Activated naive CD4-positive, alpha-beta T cell treated with anti-CD3 and anti-CD28 coated beads, Interleukin-2, amount 10 ng/mL, durations not matched to agents 7 days and 5 days (primary cell): ENCODE measurements at regions not wholly inside any gene's neighbourhood (a gene's known extent, or its start where the extent isn't known, plus 50 kb on each side); places are given as distances from the start of the nearest gene placed in this dataset.
"Not testable (repeated sequence)": the region's sequence is repeated elsewhere in the genome, so short reads cannot be mapped to it uniquely, and the experiment has no call there.

Source experiments
- CTCF ChIA-PET: fragments of 350-600 bp; sonication (Branson Sonifier 250); formaldehyde crosslinking; loops from one replicate; lab custom pipeline; 2021; ENCODE audit warnings: antibody characterized with exemption; lab: Charles Lee
- DNase-seq: peaks from one replicate; pipeline ENCODE4 v3.0.0-alpha.2; 2020
- H3K27ac Mint-ChIP-seq: one replicate; pipeline ENCODE4 v1.8.0; 2021; ENCODE audit warnings: mild to moderate bottlenecking, moderate library complexity, mixed read lengths
- H3K27me3 Mint-ChIP-seq: one replicate; pipeline ENCODE4 v1.8.0; 2021; ENCODE audit warnings: mild to moderate bottlenecking, mixed read lengths
- H3K36me3 Mint-ChIP-seq: one replicate; pipeline ENCODE4 v1.8.0; 2021; ENCODE audit warnings: mixed read lengths
- H3K4me1 Mint-ChIP-seq: one replicate; pipeline ENCODE4 v1.8.0; 2021; ENCODE audit warnings: mixed read lengths
- H3K4me3 Mint-ChIP-seq: one replicate; pipeline ENCODE4 v1.8.0; 2021; ENCODE audit warnings: mild to moderate bottlenecking, moderate library complexity, mixed read lengths
- H3K9me3 Mint-ChIP-seq: one replicate; pipeline ENCODE4 v1.8.0; 2021; ENCODE audit warnings: mixed read lengths

DNA sequence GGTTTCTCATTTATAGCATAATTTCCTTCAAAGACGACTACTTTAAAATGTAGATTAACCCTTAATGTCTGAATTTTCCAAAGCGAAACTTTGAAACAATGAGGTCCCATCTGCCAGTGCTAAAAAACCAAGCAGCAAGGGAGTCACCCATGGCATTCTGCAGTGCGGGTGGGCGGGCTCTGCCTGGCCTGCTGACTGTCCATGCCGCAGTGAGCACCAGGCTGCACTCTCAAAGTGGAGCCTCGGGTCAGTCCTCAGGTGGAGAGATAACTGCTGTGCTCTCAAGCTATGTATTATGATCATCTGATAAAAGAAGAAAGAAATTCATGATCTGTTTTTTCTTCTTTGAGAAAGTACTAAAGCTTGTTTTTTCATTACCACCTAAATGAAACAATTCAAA, 581.6 kb downstream of the CETN3 start:
- CTCF ChIA-PET: no interaction called here
- no peak overlapping the region for H3K27ac Mint-ChIP-seq
- no peaks in the 10 kb centered on the region for H3K36me3 Mint-ChIP-seq
- no peak overlapping the region for H3K4me3 Mint-ChIP-seq
- H3K27me3 Mint-ChIP-seq: no peaks in the 10 kb centered on the region
- H3K9me3 Mint-ChIP-seq: peaks cover 10% of the 10 kb centered on the region
- no peaks in the 10 kb centered on the region for H3K4me1 Mint-ChIP-seq
- no peak for DNase-seq

DNA sequence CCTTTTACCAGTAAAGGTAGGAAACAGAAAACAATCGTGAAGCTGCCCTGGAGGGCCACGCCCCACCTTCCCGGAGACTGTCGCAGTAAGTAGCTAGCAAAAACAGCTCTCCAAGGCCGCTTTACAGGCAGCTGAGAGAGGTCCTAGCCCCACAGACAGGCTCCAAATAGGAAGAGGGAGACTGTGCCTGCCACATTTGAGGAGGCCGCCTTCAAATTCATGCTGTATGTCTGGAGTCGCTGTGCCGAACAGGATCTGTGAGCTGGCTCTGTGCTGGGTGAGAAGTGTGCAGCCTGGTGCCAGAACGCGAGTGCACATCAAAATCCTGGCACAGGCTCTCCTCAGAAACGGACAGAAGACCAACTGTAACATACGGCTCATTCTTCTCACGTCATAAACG, 582.2 kb downstream of the CETN3 start:
- H3K27me3 Mint-ChIP-seq: no peaks in the 10 kb centered on the region
- CTCF ChIA-PET: no interaction called here

DNA sequence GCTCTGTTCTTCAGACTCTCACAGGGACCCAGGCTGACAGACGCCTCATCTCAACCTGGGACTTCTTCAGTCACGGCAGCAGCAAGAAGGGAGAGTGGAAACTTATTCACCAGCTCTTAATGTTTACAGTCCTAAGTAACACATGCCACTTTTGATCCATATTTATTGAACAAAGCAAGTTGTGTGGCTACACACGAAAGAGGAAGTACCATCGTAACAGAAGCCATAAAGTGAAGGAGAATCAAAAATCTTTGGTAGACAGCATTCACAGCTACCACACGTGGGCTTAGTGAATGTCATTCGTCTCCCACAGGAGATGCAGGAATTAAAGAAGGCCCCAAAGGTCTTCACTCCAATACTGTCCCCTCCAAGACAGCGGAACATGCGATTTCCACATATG, 582.6 kb downstream of the CETN3 start:
- H3K4me3 Mint-ChIP-seq: no peak overlapping the region
- H3K27ac Mint-ChIP-seq: no peak overlapping the region
- H3K4me1 Mint-ChIP-seq: no peaks in the 10 kb centered on the region
- DNase-seq: no peak
- no peaks in the 10 kb centered on the region for H3K27me3 Mint-ChIP-seq
- H3K9me3 Mint-ChIP-seq: peaks cover 10% of the 10 kb centered on the region
- CTCF ChIA-PET: no interaction called here
- H3K36me3 Mint-ChIP-seq: no peaks in the 10 kb centered on the region

More for the DNA sequence above, 582.2 kb downstream of the CETN3 start:
- H3K27ac Mint-ChIP-seq: no peak overlapping the region
- peaks cover 10% of the 10 kb centered on the region for H3K9me3 Mint-ChIP-seq
- DNase-seq: no peak
- H3K36me3 Mint-ChIP-seq: no peaks in the 10 kb centered on the region
- no peak overlapping the region for H3K4me3 Mint-ChIP-seq
- H3K4me1 Mint-ChIP-seq: no peaks in the 10 kb centered on the region

DNA sequence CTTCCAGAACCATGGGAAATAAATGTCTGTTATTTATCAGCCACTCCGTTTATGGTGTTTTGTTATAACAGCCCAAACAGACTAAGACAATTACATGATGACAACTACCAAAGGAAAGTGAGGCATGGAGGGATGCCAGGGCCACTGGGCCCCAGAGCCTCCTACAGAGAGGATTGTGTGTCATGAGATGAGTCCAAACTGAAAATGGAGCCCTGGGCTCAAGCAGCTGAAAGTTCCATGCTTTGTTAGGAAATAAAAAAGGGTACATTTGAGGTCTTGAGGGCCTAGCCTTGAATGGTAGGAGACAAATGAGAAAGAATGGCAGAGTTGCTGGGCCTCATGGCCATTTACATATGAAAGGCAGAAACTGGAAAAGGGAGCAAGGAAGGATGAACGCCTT, 586.5 kb downstream of the CETN3 start:
- Mint-ChIP-seq H3K27me3 (no peaks in the 10 kb centered on the region), H3K36me3 (no peaks in the 10 kb centered on the region), H3K4me1 (no peaks in the 10 kb centered on the region), H3K9me3 (peaks cover 10% of the 10 kb centered on the region), H3K27ac (no peak overlapping the region), H3K4me3 (no peak overlapping the region)
- CTCF ChIA-PET: no interaction called here
- no peak for DNase-seq

DNA sequence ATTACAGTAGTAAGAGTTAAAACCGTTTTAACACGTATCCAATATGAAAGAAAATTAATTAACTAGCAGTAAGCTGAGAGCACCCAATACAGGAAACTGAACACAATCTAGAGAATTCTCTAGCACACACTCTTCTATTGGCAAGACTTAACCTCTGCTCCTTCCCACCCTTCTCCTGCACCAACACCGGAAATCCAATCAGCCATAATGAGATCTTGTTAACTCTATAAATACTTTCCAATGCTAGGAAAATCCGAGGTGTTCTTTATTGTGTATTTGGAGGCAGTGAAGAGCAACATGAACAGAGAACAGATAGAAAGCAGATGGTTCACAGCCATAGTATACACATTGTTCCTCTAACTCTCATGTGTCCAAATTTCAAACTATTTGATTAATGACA, 591.7 kb downstream of the CETN3 start:
- Mint-ChIP-seq H3K4me1 (no peaks in the 10 kb centered on the region), H3K9me3 (no peaks in the 10 kb centered on the region), H3K4me3 (no peak overlapping the region), H3K36me3 (no peaks in the 10 kb centered on the region), H3K27me3 (no peaks in the 10 kb centered on the region), H3K27ac (no peak overlapping the region)
- DNase-seq: no peak
- CTCF ChIA-PET: no interaction called here

DNA sequence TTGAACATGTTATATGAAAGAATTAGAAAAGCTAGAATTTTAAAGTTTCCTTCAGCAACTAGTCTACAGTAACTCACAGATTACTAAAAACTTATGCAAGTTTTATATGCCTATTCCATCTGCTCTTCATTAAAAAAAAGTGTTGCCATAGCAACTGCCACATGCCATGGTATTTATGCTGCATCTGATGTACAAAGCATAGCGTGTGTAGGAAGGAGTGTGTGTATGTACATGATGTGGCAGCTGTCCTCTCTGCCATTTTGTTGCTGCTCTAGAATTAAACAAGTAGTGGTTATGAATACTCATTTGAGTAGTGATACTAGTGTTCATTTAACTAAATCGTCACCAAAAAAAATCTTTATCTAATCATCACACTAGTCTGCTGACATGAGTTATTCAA, 593.5 kb downstream of the CETN3 start:
- CTCF ChIA-PET: no interaction called here
- Mint-ChIP-seq H3K27ac (no peak overlapping the region), H3K27me3 (no peaks in the 10 kb centered on the region), H3K9me3 (no peaks in the 10 kb centered on the region), H3K36me3 (no peaks in the 10 kb centered on the region), H3K4me1 (no peaks in the 10 kb centered on the region), H3K4me3 (no peak overlapping the region)
- no peak for DNase-seq

DNA sequence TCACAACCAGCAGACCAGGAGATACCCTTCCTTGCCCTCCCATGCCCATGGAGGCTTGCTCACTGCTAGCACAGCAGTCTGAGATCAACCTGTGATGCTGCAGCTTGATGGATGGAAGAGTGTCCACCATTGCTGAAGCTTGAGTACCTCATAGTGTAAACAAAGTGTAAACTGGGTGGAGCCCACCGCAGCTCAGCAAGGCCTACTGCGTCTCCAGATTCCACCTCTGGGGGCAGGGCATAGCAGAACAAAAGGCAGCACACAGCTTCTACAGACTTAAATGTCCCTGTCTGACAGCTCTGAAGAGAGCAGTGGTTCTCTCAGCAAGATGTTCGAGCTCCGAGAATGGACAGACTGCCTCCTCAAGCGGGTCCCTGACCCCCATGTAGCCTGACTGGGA, 608.8 kb downstream of the CETN3 start:
- CTCF ChIA-PET, H3K4me3 Mint-ChIP-seq, H3K36me3 Mint-ChIP-seq, DNase-seq, H3K9me3 Mint-ChIP-seq, H3K27me3 Mint-ChIP-seq, H3K27ac Mint-ChIP-seq, H3K4me1 Mint-ChIP-seq: not testable (repeated sequence)

DNA sequence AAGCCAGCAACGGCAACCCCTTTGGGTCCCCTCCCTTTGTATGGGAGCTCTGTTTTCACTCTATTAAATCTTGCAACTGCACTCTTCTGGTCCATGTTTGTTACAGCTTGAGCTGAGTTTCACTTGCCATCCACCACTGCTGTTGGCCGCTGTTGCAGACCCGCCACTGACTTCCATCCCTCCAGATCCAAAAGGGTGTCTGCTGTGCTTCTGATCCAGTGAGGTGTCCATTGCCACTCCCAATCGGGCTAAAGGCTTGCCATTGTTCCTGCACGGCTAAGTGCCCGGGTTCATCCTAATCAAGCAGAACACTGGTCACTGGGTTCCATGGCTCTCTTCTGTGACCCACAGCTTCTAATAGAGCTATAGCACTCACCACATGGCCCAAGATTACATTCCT, 615.1 kb downstream of the CETN3 start:
- H3K27ac Mint-ChIP-seq, H3K4me3 Mint-ChIP-seq, H3K4me1 Mint-ChIP-seq, DNase-seq, H3K27me3 Mint-ChIP-seq, H3K36me3 Mint-ChIP-seq, CTCF ChIA-PET, H3K9me3 Mint-ChIP-seq: not testable (repeated sequence)

DNA sequence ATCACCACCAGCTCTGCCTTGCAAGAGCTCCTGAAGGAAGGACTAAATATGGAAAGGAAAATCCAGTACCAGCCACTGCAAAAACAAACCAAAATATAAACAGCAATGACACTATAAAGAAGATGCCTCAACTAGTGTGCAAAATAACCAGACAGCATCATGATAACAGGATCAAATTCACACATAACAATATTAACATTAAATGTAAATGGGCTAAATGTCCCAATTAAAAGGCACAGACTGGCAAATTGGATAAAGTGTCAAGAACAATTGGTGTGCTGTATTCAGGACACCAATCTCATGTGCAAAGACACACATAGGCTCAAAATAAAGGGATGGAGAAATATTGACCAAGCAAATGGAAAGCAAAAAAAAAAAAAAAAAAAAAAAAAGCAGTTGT, 629.8 kb downstream of the CETN3 start:
- H3K9me3 Mint-ChIP-seq: peaks cover 25% of the 10 kb centered on the region
- H3K36me3 Mint-ChIP-seq, H3K4me1 Mint-ChIP-seq, H3K27ac Mint-ChIP-seq, CTCF ChIA-PET, H3K4me3 Mint-ChIP-seq, DNase-seq, H3K27me3 Mint-ChIP-seq: not testable (repeated sequence)

DNA sequence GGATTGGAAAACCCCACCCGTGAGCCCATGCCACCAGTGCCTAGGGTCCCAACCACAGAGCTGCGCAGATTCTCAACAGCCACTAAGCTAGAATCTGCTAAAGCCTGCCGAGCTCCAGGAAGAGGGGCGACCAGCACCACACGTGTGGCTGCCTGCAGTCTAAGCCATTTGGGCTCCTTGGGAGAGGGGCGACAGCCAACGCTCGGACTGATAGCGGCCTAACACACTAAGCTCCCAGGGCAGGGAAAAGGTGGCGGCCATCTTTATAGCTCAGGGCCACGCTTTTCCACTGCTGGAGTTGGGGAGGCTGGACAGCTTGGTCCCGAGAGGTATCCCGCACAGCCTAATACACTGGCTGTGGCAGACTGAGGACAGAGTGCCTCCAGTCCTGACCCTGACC, 631.8 kb downstream of the CETN3 start:
- CTCF ChIA-PET: no interaction called here
- H3K4me1 Mint-ChIP-seq: no peaks in the 10 kb centered on the region
- H3K9me3 Mint-ChIP-seq: peaks cover 25% of the 10 kb centered on the region
- no peak for DNase-seq
- no peak overlapping the region for H3K27ac Mint-ChIP-seq
- H3K27me3 Mint-ChIP-seq: no peaks in the 10 kb centered on the region
- no peak overlapping the region for H3K4me3 Mint-ChIP-seq
- no peaks in the 10 kb centered on the region for H3K36me3 Mint-ChIP-seq

DNA sequence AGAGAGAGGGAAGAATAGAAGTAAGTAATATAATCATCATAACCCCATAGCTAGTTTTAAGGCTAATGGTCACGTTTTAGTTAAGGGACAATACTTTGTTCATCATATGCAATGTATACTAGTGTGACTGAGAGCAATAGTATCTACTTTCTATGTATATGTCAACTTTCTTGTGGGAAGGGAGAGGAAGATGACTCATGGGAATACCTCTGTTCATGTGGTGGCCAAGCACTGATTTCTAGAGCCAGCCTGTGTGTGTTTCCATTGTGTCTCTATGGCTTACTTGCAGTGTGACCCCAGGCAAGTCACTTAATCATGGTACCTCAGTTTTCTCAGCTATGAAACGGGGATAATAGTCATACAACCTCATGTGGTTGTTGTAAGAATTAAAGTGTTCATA, 639.6 kb downstream of the CETN3 start:
- Mint-ChIP-seq H3K4me1 (no peaks in the 10 kb centered on the region), H3K27ac (no peak overlapping the region), H3K4me3 (no peak overlapping the region), H3K9me3 (no peaks in the 10 kb centered on the region), H3K36me3 (no peaks in the 10 kb centered on the region), H3K27me3 (no peaks in the 10 kb centered on the region)
- no peak for DNase-seq
- CTCF ChIA-PET: no interaction called here

DNA sequence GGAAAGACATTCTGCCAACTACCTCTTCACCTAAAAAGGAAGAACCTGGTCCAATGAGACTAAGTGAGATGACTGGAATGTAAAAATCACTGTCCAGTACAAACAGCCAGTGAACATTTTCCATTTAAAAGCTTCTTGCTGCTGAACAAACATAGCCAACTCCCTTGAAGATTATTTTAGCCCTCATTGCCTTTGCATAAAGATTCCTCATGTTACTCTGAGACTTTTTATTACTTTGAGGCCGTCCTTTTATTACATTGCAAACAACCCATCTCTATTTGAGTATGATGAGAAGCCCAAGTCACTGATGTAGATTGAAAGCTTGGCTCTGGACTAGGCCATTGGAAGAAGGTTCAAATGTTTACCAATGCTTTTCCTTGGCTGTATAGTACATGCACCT, 649.8 kb downstream of the CETN3 start:
- H3K27ac Mint-ChIP-seq: no peak overlapping the region
- no peaks in the 10 kb centered on the region for H3K27me3 Mint-ChIP-seq
- H3K9me3 Mint-ChIP-seq: peaks cover 2% of the 10 kb centered on the region
- no peaks in the 10 kb centered on the region for H3K36me3 Mint-ChIP-seq
- CTCF ChIA-PET: no interaction called here
- DNase-seq: no peak
- no peak overlapping the region for H3K4me3 Mint-ChIP-seq
- no peaks in the 10 kb centered on the region for H3K4me1 Mint-ChIP-seq

DNA sequence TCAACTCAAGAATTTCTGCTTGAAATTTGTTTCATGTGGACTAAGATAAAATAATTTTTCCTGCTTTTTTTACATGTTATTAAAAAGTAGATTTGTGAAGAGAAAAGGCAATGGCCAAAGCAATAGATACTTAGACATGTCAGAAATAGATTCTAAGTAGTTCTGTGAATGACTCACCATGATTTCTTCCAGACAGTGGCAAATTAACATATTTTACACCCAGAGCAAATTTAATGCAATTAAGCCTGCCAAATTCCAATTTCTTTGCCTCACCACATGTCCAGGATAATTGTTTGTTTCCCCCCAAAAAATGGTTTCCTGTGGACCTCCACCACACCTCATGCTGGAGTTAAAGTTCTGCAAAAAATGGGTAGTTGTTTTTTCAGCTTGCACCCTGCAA, 651.4 kb downstream of the CETN3 start:
- H3K4me1 Mint-ChIP-seq: no peaks in the 10 kb centered on the region
- no peak overlapping the region for H3K27ac Mint-ChIP-seq
- H3K4me3 Mint-ChIP-seq: no peak overlapping the region
- H3K36me3 Mint-ChIP-seq: no peaks in the 10 kb centered on the region
- DNase-seq: no peak
- peaks cover 2% of the 10 kb centered on the region for H3K9me3 Mint-ChIP-seq
- CTCF ChIA-PET: no interaction called here
- no peaks in the 10 kb centered on the region for H3K27me3 Mint-ChIP-seq

DNA sequence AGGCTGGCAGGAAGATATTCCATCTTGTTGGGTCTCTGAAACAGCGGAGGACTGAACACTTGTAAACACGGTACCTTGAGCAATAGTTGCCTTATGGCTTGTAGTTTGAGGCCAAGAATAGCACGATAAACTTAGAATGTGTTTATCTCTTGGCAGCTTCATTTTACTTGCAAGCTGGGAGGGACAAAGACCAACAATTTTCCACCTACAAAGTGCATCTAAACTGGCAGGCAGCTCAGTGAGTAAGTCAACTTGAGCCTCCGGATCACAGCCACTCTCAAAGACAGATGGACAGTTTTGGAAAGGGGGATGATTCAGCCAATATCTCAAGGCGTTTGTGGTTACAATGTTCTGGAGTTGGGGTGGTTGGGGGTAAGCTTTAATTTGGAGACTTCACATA, 652.6 kb downstream of the CETN3 start:
- Mint-ChIP-seq H3K4me1 (no peaks in the 10 kb centered on the region), H3K27me3 (no peaks in the 10 kb centered on the region), H3K9me3 (no peaks in the 10 kb centered on the region), H3K27ac (no peak overlapping the region), H3K4me3 (no peak overlapping the region), H3K36me3 (no peaks in the 10 kb centered on the region)
- no peak for DNase-seq
- CTCF ChIA-PET: no interaction called here

DNA sequence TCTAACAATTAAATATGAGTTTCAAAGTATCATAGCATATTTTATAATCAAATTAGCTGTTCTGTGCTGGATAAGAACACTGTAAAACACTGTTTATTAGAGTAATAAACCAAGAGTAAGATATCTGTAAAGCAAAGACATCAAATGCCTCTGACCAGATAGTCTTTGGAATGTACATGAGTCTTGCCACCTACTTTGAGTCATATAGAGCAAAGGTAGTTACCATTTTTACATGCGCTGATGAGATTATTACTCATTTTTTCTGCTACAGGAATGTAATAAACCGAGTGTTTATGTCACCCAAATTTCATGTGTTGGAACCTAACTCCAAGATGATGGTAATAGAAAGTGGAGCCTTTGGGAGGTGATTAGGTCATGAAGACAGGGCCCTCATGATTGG, 654.5 kb downstream of the CETN3 start:
- Mint-ChIP-seq H3K27ac (no peak overlapping the region), H3K4me1 (no peaks in the 10 kb centered on the region), H3K9me3 (no peaks in the 10 kb centered on the region), H3K36me3 (no peaks in the 10 kb centered on the region), H3K4me3 (no peak overlapping the region), H3K27me3 (no peaks in the 10 kb centered on the region)
- DNase-seq: no peak
- CTCF ChIA-PET: no interaction called here

DNA sequence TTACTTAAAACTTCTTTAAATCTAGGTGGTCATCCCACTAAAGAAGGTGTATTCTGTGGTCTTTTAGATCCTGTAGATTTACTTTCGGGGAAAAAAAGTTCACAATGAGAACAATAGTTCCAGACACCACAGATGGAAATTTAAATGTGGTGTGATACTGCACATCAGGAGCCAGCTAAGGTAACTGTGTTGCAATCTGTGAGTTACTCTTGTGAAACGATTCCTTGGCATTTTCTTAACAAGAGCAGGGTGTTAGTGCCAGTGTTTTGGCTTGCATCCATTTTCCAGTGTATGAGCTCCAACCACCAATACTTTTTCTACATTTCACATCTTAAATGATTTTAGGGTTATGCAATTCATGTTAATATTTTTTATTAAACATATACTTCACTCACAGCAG, 674.5 kb downstream of the CETN3 start:
- H3K27me3 Mint-ChIP-seq: no peaks in the 10 kb centered on the region
- CTCF ChIA-PET: no interaction called here
- H3K9me3 Mint-ChIP-seq: no peaks in the 10 kb centered on the region
- no peak overlapping the region for H3K27ac Mint-ChIP-seq
- no peaks in the 10 kb centered on the region for H3K36me3 Mint-ChIP-seq
- no peak overlapping the region for H3K4me3 Mint-ChIP-seq
- DNase-seq: no peak
- H3K4me1 Mint-ChIP-seq: no peaks in the 10 kb centered on the region
